HG02571 (cell line): ENCODE measurements at regions not wholly inside any gene's neighbourhood (a gene's known extent, or its start where the extent isn't known, plus 50 kb on each side); places are given as distances from the start of the nearest gene placed in this dataset.

Experiments
- ATAC-seq: cut with Tn5 transposase; IDR thresholded peaks from one replicate; pipeline ENCODE4 v1.9.1; 2021; ENCODE audit warnings: mild to moderate bottlenecking, moderate library complexity; ENCODE audit not compliant: unreplicated experiment

GRCh38 chr5:175288048-175288621 lies 155.8 kb downstream of the DRD1 start:
- ATAC-seq, result no peak

- ATAC-seq, result no peak
Observed at GRCh38 chr5:175286981-175287380, 157.0 kb downstream of the DRD1 start.

- no peak for ATAC-seq
Observed at GRCh38 chr5:175285261-175285660, 158.7 kb downstream of the DRD1 start.

- no peak for ATAC-seq
Observed at GRCh38 chr5:175284806-175285205, 159.2 kb downstream of the DRD1 start.

GRCh38 chr5:175282611-175283225 lies 161.3 kb downstream of the DRD1 start:
- no peak for ATAC-seq

- no peak for ATAC-seq
Observed at GRCh38 chr5:175281714-175282113, 162.3 kb downstream of the DRD1 start.

- no peak for ATAC-seq
Observed at GRCh38 chr5:175281257-175281656, 162.7 kb downstream of the DRD1 start.

- ATAC-seq, result no peak
Observed at GRCh38 chr5:175279506-175279905, 164.5 kb downstream of the DRD1 start.

- ATAC-seq, result no peak
Observed at GRCh38 chr5:175275748-175276147, 168.2 kb downstream of the DRD1 start.

- no peak for ATAC-seq
Observed at GRCh38 chr5:175275097-175275496, 168.9 kb downstream of the DRD1 start.

- ATAC-seq, result no peak
Observed at GRCh38 chr5:175274171-175274570, 169.8 kb downstream of the DRD1 start.

- ATAC-seq, result no peak
Observed at GRCh38 chr5:175264406-175264805, 179.6 kb downstream of the DRD1 start.

- no peak for ATAC-seq
Observed at GRCh38 chr5:175263776-175264175, 180.2 kb downstream of the DRD1 start.

- no peak for ATAC-seq
Observed at GRCh38 chr5:175261526-175261925, 182.5 kb downstream of the DRD1 start.

GRCh38 chr5:175261037-175261436 lies 182.9 kb downstream of the DRD1 start:
- no peak for ATAC-seq

GRCh38 chr5:175257847-175258194 lies 186.2 kb downstream of the DRD1 start:
- ATAC-seq, result no peak

GRCh38 chr5:175257128-175257846 lies 186.7 kb downstream of the DRD1 start:
- no peak for ATAC-seq

- ATAC-seq, result no peak
Observed at GRCh38 chr5:175254155-175254554, 189.8 kb downstream of the DRD1 start.

GRCh38 chr5:175253597-175253996 lies 190.4 kb downstream of the DRD1 start:
- no peak for ATAC-seq

- ATAC-seq, result no peak
Observed at GRCh38 chr5:175252234-175252805, 191.7 kb downstream of the DRD1 start.

GRCh38 chr5:175250426-175250825 lies 193.6 kb downstream of the DRD1 start:
- ATAC-seq, result no peak

- ATAC-seq, result no peak
Observed at GRCh38 chr5:175248416-175248905, 195.5 kb downstream of the DRD1 start.
